Neural cell (in vitro differentiated cells): ENCODE measurements at regions not wholly inside any gene's neighbourhood (a gene's known extent, or its start where the extent isn't known, plus 50 kb on each side); places are given as distances from the start of the nearest gene placed in this dataset.

Experiments
- H2AFZ ChIP-seq: fragments of 200-600, 300-800 bp; sonication (generic), shearing (Covaris generic); 2 replicates; pipeline ENCODE4 v1.6.0; 2014; ENCODE audit warnings: low read depth, mild to moderate bottlenecking, antibody characterized with exemption, low read length, moderate library complexity
- H3F3A ChIP-seq: fragments of 200-600 bp; shearing (Covaris generic); 2 replicates; pipeline ENCODE4 v1.6.1; 2016; ENCODE audit warnings: mild to moderate bottlenecking, moderate library complexity, mixed read lengths, antibody characterized with exemption, low read length; ENCODE audit not compliant: insufficient read depth, poor library complexity, severe bottlenecking
- H3K27ac ChIP-seq: fragments of 200-600, 300-800 bp; sonication (generic), shearing (Covaris generic); 2 replicates; pipeline ENCODE4 v1.5.1; 2014; ENCODE audit warnings: mild to moderate bottlenecking, low read length, moderate library complexity
- H3K27me3 ChIP-seq: fragments of 300-800, 200-600 bp; sonication (generic), shearing (Covaris generic); 2 replicates; pipeline ENCODE4 v1.6.0; 2014; ENCODE audit warnings: mild to moderate bottlenecking, low read depth, low read length, moderate library complexity; ENCODE audit not compliant: insufficient read depth
- H3K36me3 ChIP-seq: fragments of 300-800, 200-600 bp; sonication (generic), shearing (Covaris generic); 2 replicates; pipeline ENCODE4 v1.5.1; 2014; ENCODE audit warnings: mild to moderate bottlenecking, antibody characterized with exemption, low read length, moderate library complexity; ENCODE audit not compliant: insufficient read depth
- H3K4me2 ChIP-seq: fragments of 300-800, 200-600 bp; sonication (generic), shearing (Covaris generic); 2 replicates; pipeline ENCODE4 v1.6.0; 2014; ENCODE audit warnings: mild to moderate bottlenecking, low read length
- H3K4me3 ChIP-seq: fragments of 300-800, 200-600 bp; sonication (generic), shearing (Covaris generic); 2 replicates; pipeline ENCODE4 v1.5.1; 2014; ENCODE audit warnings: mild to moderate bottlenecking, low read length, moderate library complexity
- H3K79me2 ChIP-seq: fragments of 200-600 bp; shearing (Covaris generic); replicated peaks from 2 replicates; pipeline ENCODE4 v1.6.0; 2014; ENCODE audit warnings: mild to moderate bottlenecking, low read length, moderate library complexity; ENCODE audit not compliant: insufficient read depth
- H3K9ac ChIP-seq: fragments of 300-800, 200-600 bp; sonication (generic), shearing (Covaris generic); 2 replicates; pipeline ENCODE4 v1.6.1; 2016; ENCODE audit warnings: mild to moderate bottlenecking, low read length, mixed read lengths
- H3K9me2 ChIP-seq: fragments of 200-600 bp; shearing (Covaris generic); 2 replicates; pipeline ENCODE4 v1.6.1; 2016; ENCODE audit warnings: mild to moderate bottlenecking, low read length, mixed read lengths; ENCODE audit not compliant: insufficient read depth
- H3K9me3 ChIP-seq: fragments of 200-600, 300-800 bp; sonication (generic), shearing (Covaris generic); 2 replicates; pipeline ENCODE4 v1.6.1; 2016; ENCODE audit warnings: mild to moderate bottlenecking, mixed run types, low read length, moderate library complexity, mixed read lengths
- H4K20me1 ChIP-seq: fragments of 200-600 bp; shearing (Covaris generic); 2 replicates; pipeline ENCODE4 v1.6.1; 2016; ENCODE audit warnings: mild to moderate bottlenecking, mixed run types; ENCODE audit not compliant: insufficient read depth
- CTCF ChIP-seq: fragments of 450-650 bp; IDR thresholded peaks from 2 replicates; pipeline ENCODE4 v1.5.1; 2014; ENCODE audit warnings: antibody characterized with exemption, mild to moderate bottlenecking, moderate library complexity; ENCODE audit not compliant: poor library complexity, severe bottlenecking
- EP300 ChIP-seq: fragments of 450-650 bp; conservative IDR thresholded peaks from 2 replicates; pipeline ENCODE4 v1.6.1; 2014; ENCODE audit warnings: antibody characterized with exemption, mild to moderate bottlenecking, moderate library complexity; ENCODE audit not compliant: poor library complexity, severe bottlenecking
- EZH2 ChIP-seq: fragments of 200-600, 300-800 bp; shearing (Covaris generic), sonication (generic); IDR thresholded peaks from 2 replicates; pipeline ENCODE4 v1.6.1; 2014; ENCODE audit warnings: antibody characterized with exemption, low read length, borderline replicate concordance, mild to moderate bottlenecking; ENCODE audit not compliant: insufficient read depth, poor library complexity, severe bottlenecking
- MXI1 ChIP-seq: fragments of 450-650 bp; conservative IDR thresholded peaks from 2 replicates; pipeline ENCODE4 v1.6.1; 2014; ENCODE audit warnings: antibody characterized with exemption, mild to moderate bottlenecking; ENCODE audit not compliant: poor library complexity, severe bottlenecking
- POLR2AphosphoS5 ChIP-seq: IDR thresholded peaks from 2 replicates; pipeline ENCODE4 v1.6.1; 2012
- RAD21 ChIP-seq: fragments of 450-650 bp; conservative IDR thresholded peaks from 2 replicates; pipeline ENCODE4 v1.6.1; 2014; ENCODE audit warnings: antibody characterized with exemption, mild to moderate bottlenecking, moderate library complexity
- REST ChIP-seq: IDR thresholded peaks from 2 replicates; pipeline ENCODE4 v1.6.1; 2012; ENCODE audit warnings: borderline replicate concordance
- SMC3 ChIP-seq: fragments of 450-650 bp; conservative IDR thresholded peaks from 2 replicates; pipeline ENCODE4 v1.6.1; 2014; ENCODE audit warnings: antibody characterized with exemption, mild to moderate bottlenecking, moderate library complexity; ENCODE audit not compliant: poor library complexity
- TAF1 ChIP-seq: IDR thresholded peaks from 2 replicates; pipeline ENCODE4 v1.6.1; 2012; ENCODE audit warnings: low read depth

GRCh38 chr22:48528221-48528915 lies 1299.3 kb downstream of the BRD1 start:
- no peak overlapping the region for H3K9ac ChIP-seq
- TF ChIP-seq EP300 = no peak
- H3F3A ChIP-seq = no peaks in the 10 kb centered on the region
- no peaks in the 10 kb centered on the region for H3K36me3 ChIP-seq
- H4K20me1 ChIP-seq = no peaks in the 10 kb centered on the region
- H3K27ac ChIP-seq = no peak overlapping the region
- H2AFZ ChIP-seq = no peak overlapping the region
- no peak overlapping the region for H3K4me3 ChIP-seq
- H3K9me3 ChIP-seq = no peaks in the 10 kb centered on the region
- H3K9me2 ChIP-seq = no peaks in the 10 kb centered on the region
- H3K27me3 ChIP-seq = no peaks in the 10 kb centered on the region
- no peaks in the 10 kb centered on the region for H3K79me2 ChIP-seq
- H3K4me2 ChIP-seq = no peak overlapping the region

- H3K9ac ChIP-seq = no peak overlapping the region
- H3K9me3 ChIP-seq = no peaks in the 10 kb centered on the region
- no peaks in the 10 kb centered on the region for H3K27me3 ChIP-seq
- H2AFZ ChIP-seq = no peak overlapping the region
- no peaks in the 10 kb centered on the region for H3K79me2 ChIP-seq
- TF ChIP-seq MXI1 = no peak
- TF ChIP-seq POLR2AphosphoS5 = no peak
- no peak for TF ChIP-seq EP300
- TF ChIP-seq RAD21 = no peak
- TF ChIP-seq TAF1 = no peak
- no peak for TF ChIP-seq CTCF
- TF ChIP-seq REST = no peak
- no peak for TF ChIP-seq EZH2
- no peak for TF ChIP-seq SMC3
- no peaks in the 10 kb centered on the region for H3K36me3 ChIP-seq
- no peaks in the 10 kb centered on the region for H4K20me1 ChIP-seq
- H3K27ac ChIP-seq = no peak overlapping the region
- H3K9me2 ChIP-seq = no peaks in the 10 kb centered on the region
- no peak overlapping the region for H3K4me2 ChIP-seq
- no peaks in the 10 kb centered on the region for H3F3A ChIP-seq
- no peak overlapping the region for H3K4me3 ChIP-seq
Measured at GRCh38 chr22:48523761-48524160, 1303.9 kb downstream of the BRD1 start.

- Histone ChIP-seq H3K79me2 (no peaks in the 10 kb centered on the region), H3K4me2 (no peak overlapping the region), H3K9ac (no peak overlapping the region), H3K36me3 (no peaks in the 10 kb centered on the region), H2AFZ (no peak overlapping the region), H3F3A (no peaks in the 10 kb centered on the region), H3K9me3 (no peaks in the 10 kb centered on the region), H3K27ac (no peak overlapping the region), H3K4me3 (no peak overlapping the region), H4K20me1 (no peaks in the 10 kb centered on the region), H3K9me2 (no peaks in the 10 kb centered on the region), H3K27me3 (no peaks in the 10 kb centered on the region)
- TF ChIP-seq EZH2 = no peak
- no peak for TF ChIP-seq SMC3
- no peak for TF ChIP-seq REST
- TF ChIP-seq EP300 = no peak
- no peak for TF ChIP-seq MXI1
- TF ChIP-seq POLR2AphosphoS5 = no peak
- TF ChIP-seq CTCF = no peak
- TF ChIP-seq TAF1 = no peak
- TF ChIP-seq RAD21 = no peak
Measured at GRCh38 chr22:48523091-48523490, 1304.6 kb downstream of the BRD1 start.
